Uterus (tissue), 3 donors: ENCODE measurements at regions not wholly inside any gene's neighbourhood (a gene's known extent, or its start where the extent isn't known, plus 50 kb on each side); places are given as distances from the start of the nearest gene placed in this dataset.

ENCODE experiments used
- DNase-seq, 2 donors: peaks; one replicate each; pipeline ENCODE4 v3.0.0-alpha.2; 2019 to 2020
- H3K27ac ChIP-seq, 2 donors: fragments of 200-600 bp; sonication (generic); 1 replicate in 1 of 2; 2 replicates in 1 of 2; pipeline ENCODE4 v1.5.1; 2016 to 2018
- H3K27me3 ChIP-seq, 2 donors: fragments of 200-600 bp; sonication (generic); one replicate each; pipeline ENCODE4 v1.5.1; 2018 to 2019; ENCODE audit warnings: control low read depth in 1 of 2
- H3K36me3 ChIP-seq, 2 donors: fragments of 200-600 bp; sonication (generic); one replicate each; pipeline ENCODE4 v1.5.1; 2019; ENCODE audit warnings: control low read depth in 1 of 2
- H3K4me1 ChIP-seq, 2 donors: fragments of 200-600 bp; sonication (generic); one replicate each; pipeline ENCODE4 v1.5.1; 2018 to 2019; ENCODE audit warnings: control low read depth in 1 of 2
- H3K4me3 ChIP-seq, 2 donors: fragments of 200-600 bp; sonication (generic); 1 replicate in 1 of 2; 2 replicates in 1 of 2; pipeline ENCODE4 v1.5.1; 2018 to 2019; ENCODE audit warnings: mild to moderate bottlenecking in 1 of 2
- H3K9me3 ChIP-seq, 2 donors: fragments of 200-600 bp; sonication (generic); one replicate each; pipeline ENCODE4 v1.5.1; 2019; ENCODE audit warnings: control low read depth in 1 of 2
- POLR2A ChIP-seq, 2 donors: fragments of 450-650 bp; IDR thresholded peaks; one replicate each; pipeline ENCODE4 v1.6.1; 2016; ENCODE audit warnings: antibody characterized with exemption in 2 of 2, mild to moderate bottlenecking in 1 of 2, moderate library complexity in 1 of 2
- intact Hi-C: fragments of 100-400 bp; cut with DNase I; formaldehyde crosslinking; loops from one replicate; pipeline ENCODE4 v1.15.1; 2023; ENCODE audit warnings: low total_unique reads
- TF ChIP-seq, protein P1 (sequence below), 4 experiments: fragments of 200-600 bp in 2 of 4; fragments of 450-650 bp in 2 of 4; sonication (generic) in 2 of 4; IDR thresholded peaks; one replicate each; pipeline ENCODE4 v1.5.1; 2016 to 2019; ENCODE audit warnings: antibody characterized with exemption in 4 of 4, mild to moderate bottlenecking in 2 of 4, moderate library complexity in 1 of 4
- donor health status: DM: yes; HTN: yes; CAD: no.

DNA sequence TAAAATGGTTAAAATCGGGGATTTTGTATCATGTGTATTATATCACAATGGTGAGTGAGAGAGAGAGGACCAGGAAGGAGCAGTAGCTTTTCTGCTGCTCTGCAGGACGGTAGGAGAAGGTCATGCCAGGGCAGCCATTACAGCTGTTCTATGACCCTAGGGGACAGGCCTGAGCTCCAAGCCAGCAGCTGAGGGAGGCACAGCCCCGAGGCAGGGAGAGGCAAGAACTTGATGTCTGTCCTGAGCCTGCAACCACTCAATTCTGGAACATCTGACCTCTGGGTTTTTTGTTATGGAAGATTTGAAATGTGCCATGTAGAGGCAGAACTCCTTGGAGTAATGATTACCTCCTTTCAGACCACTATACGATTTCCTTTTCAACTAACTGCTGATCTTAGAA is 135.8 kb upstream of the SH3BP4 start:
- H3K4me3 ChIP-seq: no peak overlapping the region
- H3K27ac ChIP-seq: no peak overlapping the region

DNA sequence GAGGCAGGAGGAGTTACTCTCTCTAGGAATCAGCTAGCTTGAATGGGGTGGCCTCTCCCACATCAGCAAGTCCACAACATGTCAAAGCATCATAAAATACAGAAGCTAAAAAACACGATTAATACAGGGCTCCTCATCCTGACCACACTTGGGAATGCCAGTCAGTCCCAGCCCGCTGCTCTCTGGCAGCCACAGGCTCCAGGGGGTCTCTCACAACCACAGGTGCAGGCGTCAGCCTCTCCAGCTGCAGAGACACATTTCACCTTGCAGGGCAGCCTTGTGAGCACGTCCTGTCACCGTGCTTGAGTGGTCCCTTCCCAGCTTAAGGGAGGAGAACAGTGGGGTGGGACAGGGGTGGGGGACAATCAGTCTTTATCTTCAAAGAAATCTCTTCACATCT is 137.4 kb upstream of the SH3BP4 start:
- no peak overlapping the region for H3K27ac ChIP-seq
- intact Hi-C loops: no loop called here
- no peak overlapping the region for H3K4me3 ChIP-seq
- H3K36me3 ChIP-seq: no peaks in the 10 kb centered on the region
- no peaks in the 10 kb centered on the region for H3K27me3 ChIP-seq
- no peak for DNase-seq
- no peaks in the 10 kb centered on the region for H3K9me3 ChIP-seq
- H3K4me1 ChIP-seq: no peaks in the 10 kb centered on the region
- TF ChIP-seq, protein P1, sequence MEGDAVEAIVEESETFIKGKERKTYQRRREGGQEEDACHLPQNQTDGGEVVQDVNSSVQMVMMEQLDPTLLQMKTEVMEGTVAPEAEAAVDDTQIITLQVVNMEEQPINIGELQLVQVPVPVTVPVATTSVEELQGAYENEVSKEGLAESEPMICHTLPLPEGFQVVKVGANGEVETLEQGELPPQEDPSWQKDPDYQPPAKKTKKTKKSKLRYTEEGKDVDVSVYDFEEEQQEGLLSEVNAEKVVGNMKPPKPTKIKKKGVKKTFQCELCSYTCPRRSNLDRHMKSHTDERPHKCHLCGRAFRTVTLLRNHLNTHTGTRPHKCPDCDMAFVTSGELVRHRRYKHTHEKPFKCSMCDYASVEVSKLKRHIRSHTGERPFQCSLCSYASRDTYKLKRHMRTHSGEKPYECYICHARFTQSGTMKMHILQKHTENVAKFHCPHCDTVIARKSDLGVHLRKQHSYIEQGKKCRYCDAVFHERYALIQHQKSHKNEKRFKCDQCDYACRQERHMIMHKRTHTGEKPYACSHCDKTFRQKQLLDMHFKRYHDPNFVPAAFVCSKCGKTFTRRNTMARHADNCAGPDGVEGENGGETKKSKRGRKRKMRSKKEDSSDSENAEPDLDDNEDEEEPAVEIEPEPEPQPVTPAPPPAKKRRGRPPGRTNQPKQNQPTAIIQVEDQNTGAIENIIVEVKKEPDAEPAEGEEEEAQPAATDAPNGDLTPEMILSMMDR (IDR thresholded peaks at IDR 0.05): no peak
- no peak for TF ChIP-seq POLR2A (IDR thresholded peaks at IDR 0.05)

More for the DNA sequence above, 135.8 kb upstream of the SH3BP4 start:
- Histone ChIP-seq H3K4me1 (no peaks in the 10 kb centered on the region), H3K27me3 (no peaks in the 10 kb centered on the region), H3K36me3 (no peaks in the 10 kb centered on the region), H3K9me3 (no peaks in the 10 kb centered on the region)
- TF ChIP-seq, protein P1 (IDR thresholded peaks at IDR 0.05): no peak
- TF ChIP-seq POLR2A (IDR thresholded peaks at IDR 0.05): no peak
- DNase-seq: no peak
- intact Hi-C loops: no loop called here

DNA sequence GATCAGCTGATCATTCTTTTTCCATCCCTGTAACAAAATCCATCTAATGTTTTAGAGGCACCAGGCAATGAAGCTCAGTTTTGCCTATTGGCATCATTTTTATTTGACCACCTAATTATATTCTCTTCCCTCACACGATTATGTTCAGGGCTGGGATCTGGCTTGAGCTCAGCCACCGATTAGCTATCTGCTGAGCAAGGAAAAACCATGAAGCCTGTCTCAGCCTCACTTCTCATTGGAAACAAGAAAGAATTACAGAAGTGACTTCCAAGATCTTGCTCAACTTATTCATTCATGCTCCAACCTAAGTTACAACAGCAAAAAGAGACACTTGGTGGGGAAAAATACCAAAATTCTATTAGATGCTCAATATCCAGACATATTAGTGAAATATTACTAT is 139.0 kb upstream of the SH3BP4 start:
- intact Hi-C loops: no loop called here
- TF ChIP-seq, protein P1 (IDR thresholded peaks at IDR 0.05): no peak
- TF ChIP-seq POLR2A (IDR thresholded peaks at IDR 0.05): no peak
- Histone ChIP-seq H3K27me3 (no peaks in the 10 kb centered on the region), H3K4me3 (no peak overlapping the region), H3K4me1 (no peaks in the 10 kb centered on the region), H3K36me3 (no peaks in the 10 kb centered on the region), H3K9me3 (no peaks in the 10 kb centered on the region), H3K27ac (no peak overlapping the region)
- no peak for DNase-seq

DNA sequence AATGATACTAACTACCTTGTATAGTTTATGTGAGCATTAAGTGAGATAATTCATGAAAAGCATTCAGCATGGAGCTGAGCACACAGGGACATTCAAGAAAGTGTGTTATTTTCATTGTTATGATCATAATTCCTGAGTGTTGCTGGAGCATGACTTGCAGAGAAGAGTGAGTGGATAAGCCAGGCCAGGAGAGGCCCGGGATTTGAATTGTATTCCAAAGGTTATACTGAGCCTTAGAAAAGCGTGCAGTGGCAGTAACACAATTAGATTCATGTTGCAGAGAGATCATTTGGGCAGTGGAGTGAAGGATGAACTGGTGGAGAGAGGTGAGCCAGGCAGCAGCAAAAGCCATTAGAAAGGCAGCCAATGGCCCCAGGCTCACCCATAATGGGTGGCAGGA is 142.9 kb upstream of the SH3BP4 start:
- Histone ChIP-seq H3K9me3 (no peaks in the 10 kb centered on the region), H3K4me3 (no peak overlapping the region), H3K4me1 (no peaks in the 10 kb centered on the region), H3K27me3 (no peaks in the 10 kb centered on the region), H3K36me3 (no peaks in the 10 kb centered on the region), H3K27ac (no peak overlapping the region)
- intact Hi-C loops: no loop called here
- no peak for TF ChIP-seq POLR2A (IDR thresholded peaks at IDR 0.05)
- TF ChIP-seq, protein P1 (IDR thresholded peaks at IDR 0.05): no peak
- DNase-seq: no peak

DNA sequence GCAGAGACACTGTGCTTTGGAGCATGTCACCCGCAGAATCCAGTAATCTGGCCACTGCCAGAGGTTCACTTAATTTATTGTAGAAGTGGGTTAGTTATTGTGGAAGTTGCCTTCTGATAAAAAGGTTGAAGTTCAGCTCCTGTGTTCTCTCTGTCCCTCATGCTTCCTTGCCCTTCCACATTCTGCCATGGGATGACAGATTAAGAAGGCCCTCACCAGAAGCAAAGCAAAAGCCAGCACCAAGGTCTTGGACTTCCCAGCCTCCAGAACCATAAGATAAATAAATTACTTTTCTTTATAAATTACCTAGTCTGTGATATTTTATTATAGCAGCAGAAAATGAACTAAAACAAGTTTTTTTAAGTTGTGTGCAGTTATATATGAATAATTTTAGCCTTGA is 145.0 kb upstream of the SH3BP4 start:
- intact Hi-C loops: no loop called here
- H3K9me3 ChIP-seq: no peaks in the 10 kb centered on the region
- no peak for DNase-seq

More for the DNA sequence above, 145.0 kb upstream of the SH3BP4 start:
- no peaks in the 10 kb centered on the region for H3K27me3 ChIP-seq
- no peak for TF ChIP-seq POLR2A (IDR thresholded peaks at IDR 0.05)
- TF ChIP-seq, protein P1 (IDR thresholded peaks at IDR 0.05): no peak
- no peaks in the 10 kb centered on the region for H3K4me1 ChIP-seq
- H3K4me3 ChIP-seq: no peak overlapping the region
- H3K36me3 ChIP-seq: no peaks in the 10 kb centered on the region
- no peak overlapping the region for H3K27ac ChIP-seq
